ENCODE measurements at regions not wholly inside any gene's neighbourhood (a gene's known extent, or its start where the extent isn't known, plus 50 kb on each side); places are given as distances from the start of the nearest gene placed in this dataset.

GRCh38 chr22:22045571-22046335, 63.2 kb upstream of the TOP3B start:
- intact Hi-C loops (cut with DNase I): no loop called here

GRCh38 chr22:22044153-22044552, 61.6 kb upstream of the TOP3B start:
- no peaks in the 10 kb centered on the region for H3K27me3 ChIP-seq
- H3K4me3 ChIP-seq: no peak overlapping the region
- intact Hi-C loops (cut with DNase I): no loop called here
- no peaks in the 10 kb centered on the region for H3K4me1 ChIP-seq
- DNase-seq: no peak
- H3K9me3 ChIP-seq: no peaks in the 10 kb centered on the region
- TF ChIP-seq CTCF (IDR thresholded peaks at IDR 0.05): no peak
- ATAC-seq: no peak
- no peak overlapping the region for H3K27ac ChIP-seq
- H3K36me3 ChIP-seq: no peaks in the 10 kb centered on the region

More at GRCh38 chr22:22045571-22046335, 63.2 kb upstream of the TOP3B start:
- no peak overlapping the region for H3K27ac ChIP-seq
- no peaks in the 10 kb centered on the region for H3K27me3 ChIP-seq
- DNase-seq (no peak), ATAC-seq (no peak)
- H3K4me1 ChIP-seq: no peaks in the 10 kb centered on the region
- H3K9me3 ChIP-seq: no peaks in the 10 kb centered on the region
- H3K36me3 ChIP-seq: no peaks in the 10 kb centered on the region
- TF ChIP-seq CTCF (IDR thresholded peaks at IDR 0.05): no peak
- H3K4me3 ChIP-seq: no peak overlapping the region

GRCh38 chr22:22043296-22044078, 60.9 kb upstream of the TOP3B start:
- no peak overlapping the region for H3K4me3 ChIP-seq
- no peak overlapping the region for H3K27ac ChIP-seq
- no peaks in the 10 kb centered on the region for H3K9me3 ChIP-seq
- H3K27me3 ChIP-seq: no peaks in the 10 kb centered on the region
- no peaks in the 10 kb centered on the region for H3K36me3 ChIP-seq
- H3K4me1 ChIP-seq: no peaks in the 10 kb centered on the region
- TF ChIP-seq CTCF (IDR thresholded peaks at IDR 0.05): no peak
- DNase-seq (no peak), ATAC-seq (peak; percentile 41)
- intact Hi-C loops (cut with DNase I): no loop called here

GRCh38 chr22:22042599-22043295, 60.2 kb upstream of the TOP3B start:
- Histone ChIP-seq H3K4me1 (no peaks in the 10 kb centered on the region), H3K9me3 (no peaks in the 10 kb centered on the region), H3K36me3 (no peaks in the 10 kb centered on the region), H3K27me3 (no peaks in the 10 kb centered on the region), H3K4me3 (no peak overlapping the region), H3K27ac (no peak overlapping the region)
- ATAC-seq (no peak), DNase-seq (no peak)
- intact Hi-C loops (cut with DNase I): no loop called here
- no peak for TF ChIP-seq CTCF (IDR thresholded peaks at IDR 0.05)

- no peaks in the 10 kb centered on the region for H3K4me1 ChIP-seq
- H3K27ac ChIP-seq: no peak overlapping the region
- H3K36me3 ChIP-seq: no peaks in the 10 kb centered on the region
- intact Hi-C loops (cut with DNase I): no loop called here
- ATAC-seq (no peak), DNase-seq (no peak)
- H3K9me3 ChIP-seq: no peaks in the 10 kb centered on the region
- no peaks in the 10 kb centered on the region for H3K27me3 ChIP-seq
- H3K4me3 ChIP-seq: no peak overlapping the region
- no peak for TF ChIP-seq CTCF (IDR thresholded peaks at IDR 0.05)
Measured at GRCh38 chr22:22042009-22042408, 59.4 kb upstream of the TOP3B start.

All from upper lobe of right lung (tissue), 1 donor.